Esophagus muscularis mucosa (tissue), 4 donors: ENCODE measurements at regions not wholly inside any gene's neighbourhood (a gene's known extent, or its start where the extent isn't known, plus 50 kb on each side); places are given as distances from the start of the nearest gene placed in this dataset.
A peak's percentile ranks its signal among the peaks of the same experiment; 100 is the strongest.

Experiments used
- DNase-seq: peaks from one replicate; pipeline ENCODE4 v3.0.0-alpha.2; 2017; ENCODE audit errors: extremely low spot score
- H3K27ac ChIP-seq, 4 donors: fragments of 200-600 bp; sonication (generic); replicated peaks in 1 of 4; 1 replicate in 3 of 4; 2 replicates in 1 of 4; pipeline ENCODE4 v1.5.1; 2016 to 2019; ENCODE audit warnings: mild to moderate bottlenecking in 1 of 4
- H3K27me3 ChIP-seq, 4 donors: fragments of 200-600 bp; sonication (generic); one replicate each; pipeline versions ENCODE4 v1.5.1 to v1.6.0; 2016 to 2019
- H3K36me3 ChIP-seq, 4 donors: fragments of 200-600 bp; sonication (generic); one replicate each; pipeline ENCODE4 v1.5.1; 2016 to 2019
- H3K4me1 ChIP-seq, 4 donors: fragments of 200-600 bp; sonication (generic); one replicate each; pipeline ENCODE4 v1.5.1; 2016 to 2019
- H3K4me3 ChIP-seq, 4 donors: fragments of 200-600 bp; sonication (generic); 1 replicate in 2 of 4; 2 replicates in 2 of 4; pipeline ENCODE4 v1.5.1; 2016 to 2019; ENCODE audit warnings: mild to moderate bottlenecking in 4 of 4, moderate library complexity in 1 of 4
- H3K9me3 ChIP-seq, 4 donors: fragments of 200-600 bp; sonication (generic); 1 replicate in 3 of 4; 2 replicates in 1 of 4; pipeline ENCODE4 v1.5.1; 2016 to 2019
- CTCF ChIP-seq, 3 experiments: fragments of 200-600 bp in 2 of 3; fragments of 450-650 bp in 1 of 3; sonication (generic) in 2 of 3; IDR thresholded peaks; one replicate each; pipeline ENCODE4 v1.5.1; 2017 to 2019; ENCODE audit warnings: antibody characterized with exemption in 3 of 3, mild to moderate bottlenecking in 2 of 3, moderate library complexity in 1 of 3
- EP300 ChIP-seq: sonication (generic); formaldehyde crosslinking; IDR thresholded peaks from one replicate; pipeline ENCODE4 v1.6.1; 2017; ENCODE audit warnings: antibody characterized with exemption
- POLR2A ChIP-seq: fragments of 450-650 bp; IDR thresholded peaks from one replicate; pipeline ENCODE4 v1.6.1; 2017; ENCODE audit warnings: antibody characterized with exemption, moderate library complexity, mild to moderate bottlenecking, low read depth
- POLR2AphosphoS5 ChIP-seq, 2 donors: sonication (generic); formaldehyde crosslinking; IDR thresholded peaks; one replicate each; pipeline ENCODE4 v1.6.1; 2017; ENCODE audit warnings: antibody characterized with exemption in 2 of 2
- WGBS: methylation state at CpG from one replicate; pipeline ENCODE4 v1.1.5; 2018; 5-methylcytosine and 5-hydroxymethylcytosine counted together
- intact Hi-C: fragments of 100-400 bp; cut with DNase I; formaldehyde crosslinking; loops from one replicate; pipeline ENCODE4 v1.15.1; 2023

- intact Hi-C loops, result no loop called here
- H3K27me3 ChIP-seq, result no peaks in the 10 kb centered on the region
- H3K4me1 ChIP-seq, result no peaks in the 10 kb centered on the region
- WGBS, result 61% methylated on average over 6 of the region's 6 CpGs
- H3K9me3 ChIP-seq, result peaks cover 0 to 8% (median 2%) of the 10 kb centered on the region in 4 donors
- H3K36me3 ChIP-seq, result no peaks in the 10 kb centered on the region
- no peak for DNase-seq
- no peak overlapping the region for H3K4me3 ChIP-seq
- TF ChIP-seq CTCF (IDR thresholded peaks at IDR 0.05) (no peak), EP300 (no peak), POLR2A (no peak), POLR2AphosphoS5 (IDR thresholded peaks at IDR 0.05) (no peak)
- no peak overlapping the region for H3K27ac ChIP-seq
Measured at GRCh38 chr11:113593698-113594308, 112.3 kb downstream of the TMPRSS5 start.

- no peak overlapping the region for H3K27ac ChIP-seq
- no peaks in the 10 kb centered on the region for H3K27me3 ChIP-seq
- H3K9me3 ChIP-seq, result peaks cover 0 to 4% (median 2%) of the 10 kb centered on the region in 4 donors
- 71% methylated on average over 3 of the region's 3 CpGs for WGBS
- H3K4me1 ChIP-seq, result no peaks in the 10 kb centered on the region
- DNase-seq, result peak; percentile 88
- no peak for TF ChIP-seq EP300
- no peak for TF ChIP-seq POLR2AphosphoS5 (IDR thresholded peaks at IDR 0.05)
- no peak for TF ChIP-seq CTCF (IDR thresholded peaks at IDR 0.05)
- TF ChIP-seq POLR2A, result no peak
- no peaks in the 10 kb centered on the region for H3K36me3 ChIP-seq
- H3K4me3 ChIP-seq, result no peak overlapping the region
- intact Hi-C loops, result no loop called here
Measured at GRCh38 chr11:113591117-113591516, 115.0 kb downstream of the TMPRSS5 start.

- Histone ChIP-seq H3K4me3 (no peak overlapping the region), H3K36me3 (no peaks in the 10 kb centered on the region), H3K4me1 (no peaks in the 10 kb centered on the region), H3K27me3 (no peaks in the 10 kb centered on the region), H3K9me3 (no peaks in the 10 kb centered on the region), H3K27ac (no peak overlapping the region)
- TF ChIP-seq POLR2AphosphoS5 (IDR thresholded peaks at IDR 0.05) (no peak), CTCF (IDR thresholded peaks at IDR 0.05) (no peak), EP300 (no peak), POLR2A (no peak)
- WGBS, result 82% methylated on average over 3 of the region's 4 CpGs
- DNase-seq, result peak; percentile 75
- intact Hi-C loops, result no loop called here
Measured at GRCh38 chr11:113587308-113587739, 112.1 kb upstream of the DRD2 start.

GRCh38 chr11:113584371-113584770 lies 109.2 kb upstream of the DRD2 start:
- Histone ChIP-seq H3K27ac (no peak overlapping the region), H3K9me3 (no peaks in the 10 kb centered on the region), H3K27me3 (no peaks in the 10 kb centered on the region), H3K4me1 (no peaks in the 10 kb centered on the region), H3K36me3 (no peaks in the 10 kb centered on the region), H3K4me3 (no peak overlapping the region)
- DNase-seq, result peak; percentile 84
- TF ChIP-seq POLR2AphosphoS5 (IDR thresholded peaks at IDR 0.05) (no peak), CTCF (IDR thresholded peaks at IDR 0.05) (no peak)
- WGBS, result 97% methylated on average over 6 of the region's 6 CpGs
- intact Hi-C loops, result no loop called here

DNA sequence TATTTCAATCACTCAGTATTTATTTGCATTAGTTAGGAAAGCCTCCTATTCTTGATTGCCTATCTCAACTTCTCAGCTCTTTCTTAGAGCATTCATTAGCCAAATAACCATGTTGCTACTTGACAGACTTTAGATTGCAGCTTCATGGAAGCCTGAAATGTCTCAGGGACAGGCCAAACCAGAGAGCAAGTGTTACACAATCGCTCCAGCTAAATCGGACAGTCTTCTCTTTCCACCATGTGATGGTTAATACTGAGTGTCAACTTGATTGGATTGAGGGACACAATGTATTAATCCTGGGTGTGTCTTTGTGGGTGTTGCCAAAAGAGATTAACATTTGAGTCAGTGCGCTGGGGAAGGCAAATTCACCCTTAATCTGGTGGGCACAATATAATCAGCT lies 106.5 kb upstream of the DRD2 start:
- TF ChIP-seq EP300 (no peak), POLR2AphosphoS5 (IDR thresholded peaks at IDR 0.05) (no peak), CTCF (IDR thresholded peaks at IDR 0.05) (no peak), POLR2A (no peak)
- H3K4me3 ChIP-seq, result no peak overlapping the region
- intact Hi-C loops, result no loop called here
- no peaks in the 10 kb centered on the region for H3K4me1 ChIP-seq
- no peak overlapping the region for H3K27ac ChIP-seq
- no peaks in the 10 kb centered on the region for H3K36me3 ChIP-seq
- no peaks in the 10 kb centered on the region for H3K9me3 ChIP-seq
- peaks cover 0 to 3% (median 0%) of the 10 kb centered on the region in 4 donors for H3K27me3 ChIP-seq
- DNase-seq, result peak; percentile 72
- 88% methylated on average over 3 of the region's 3 CpGs for WGBS
